Choroid plexus epithelial cell (primary cell): ENCODE measurements at regions not wholly inside any gene's neighbourhood (a gene's known extent, or its start where the extent isn't known, plus 50 kb on each side); places are given as distances from the start of the nearest gene placed in this dataset.

Experiments
- DNase-seq: peaks from one replicate; pipeline ENCODE4 v3.0.0-alpha.2; 2010; ENCODE audit warnings: low read depth
- H3K4me3 ChIP-seq: 2 replicates; pipeline ENCODE4 v1.5.1; 2011; ENCODE audit warnings: low read depth, mild to moderate bottlenecking, control low read depth, low read length, moderate library complexity
- TF ChIP-seq, protein P1 (sequence below): conservative IDR thresholded peaks from 2 replicates; pipeline ENCODE4 v1.5.1; 2011; ENCODE audit warnings: low read depth, mild to moderate bottlenecking, control low read depth, inconsistent platforms, low read length, moderate library complexity

DNA sequence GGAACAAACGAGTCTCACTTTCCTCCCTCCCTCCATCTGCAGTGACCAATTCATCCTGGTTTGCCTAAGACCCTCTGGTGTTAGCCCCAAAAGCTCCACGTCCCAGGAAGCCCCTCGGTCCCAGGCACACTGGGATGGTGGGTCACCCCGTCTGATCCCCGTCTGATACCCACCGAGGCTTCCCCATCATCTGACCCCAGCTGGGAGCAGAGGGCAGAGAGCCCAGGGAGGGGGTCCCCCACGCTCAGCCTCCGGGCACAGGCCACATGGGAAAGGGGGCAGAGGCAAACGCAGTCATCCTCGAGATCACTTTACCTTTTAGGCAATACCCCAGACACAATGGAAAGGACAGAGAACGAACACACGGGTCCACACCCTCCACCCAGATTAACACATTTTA lies 291.6 kb upstream of the PPP2R2D start:
- H3K4me3 ChIP-seq: no peak overlapping the region
- TF ChIP-seq, protein P1, sequence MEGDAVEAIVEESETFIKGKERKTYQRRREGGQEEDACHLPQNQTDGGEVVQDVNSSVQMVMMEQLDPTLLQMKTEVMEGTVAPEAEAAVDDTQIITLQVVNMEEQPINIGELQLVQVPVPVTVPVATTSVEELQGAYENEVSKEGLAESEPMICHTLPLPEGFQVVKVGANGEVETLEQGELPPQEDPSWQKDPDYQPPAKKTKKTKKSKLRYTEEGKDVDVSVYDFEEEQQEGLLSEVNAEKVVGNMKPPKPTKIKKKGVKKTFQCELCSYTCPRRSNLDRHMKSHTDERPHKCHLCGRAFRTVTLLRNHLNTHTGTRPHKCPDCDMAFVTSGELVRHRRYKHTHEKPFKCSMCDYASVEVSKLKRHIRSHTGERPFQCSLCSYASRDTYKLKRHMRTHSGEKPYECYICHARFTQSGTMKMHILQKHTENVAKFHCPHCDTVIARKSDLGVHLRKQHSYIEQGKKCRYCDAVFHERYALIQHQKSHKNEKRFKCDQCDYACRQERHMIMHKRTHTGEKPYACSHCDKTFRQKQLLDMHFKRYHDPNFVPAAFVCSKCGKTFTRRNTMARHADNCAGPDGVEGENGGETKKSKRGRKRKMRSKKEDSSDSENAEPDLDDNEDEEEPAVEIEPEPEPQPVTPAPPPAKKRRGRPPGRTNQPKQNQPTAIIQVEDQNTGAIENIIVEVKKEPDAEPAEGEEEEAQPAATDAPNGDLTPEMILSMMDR: no peak
- no peak for DNase-seq

DNA sequence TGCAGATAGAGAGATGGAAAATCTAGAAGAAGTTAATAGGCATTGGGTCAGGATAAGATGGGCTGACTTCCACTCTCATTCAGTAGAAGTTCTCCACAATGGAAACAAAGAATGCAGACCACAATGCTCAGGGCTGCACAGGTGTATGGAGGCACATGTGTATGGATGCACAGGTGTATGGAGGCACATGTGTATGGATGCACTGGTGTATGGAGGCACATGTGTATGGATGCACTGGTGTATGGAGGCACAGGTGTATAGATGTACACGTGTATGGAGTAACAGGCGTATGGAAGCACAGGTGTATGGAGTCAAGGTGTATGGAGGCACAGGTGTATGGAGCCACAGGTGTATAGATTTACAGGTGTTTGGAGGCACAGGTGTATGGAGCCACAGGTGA lies 285.7 kb upstream of the PPP2R2D start:
- TF ChIP-seq, protein P1: no peak
- DNase-seq: no peak
- H3K4me3 ChIP-seq: no peak overlapping the region

DNA sequence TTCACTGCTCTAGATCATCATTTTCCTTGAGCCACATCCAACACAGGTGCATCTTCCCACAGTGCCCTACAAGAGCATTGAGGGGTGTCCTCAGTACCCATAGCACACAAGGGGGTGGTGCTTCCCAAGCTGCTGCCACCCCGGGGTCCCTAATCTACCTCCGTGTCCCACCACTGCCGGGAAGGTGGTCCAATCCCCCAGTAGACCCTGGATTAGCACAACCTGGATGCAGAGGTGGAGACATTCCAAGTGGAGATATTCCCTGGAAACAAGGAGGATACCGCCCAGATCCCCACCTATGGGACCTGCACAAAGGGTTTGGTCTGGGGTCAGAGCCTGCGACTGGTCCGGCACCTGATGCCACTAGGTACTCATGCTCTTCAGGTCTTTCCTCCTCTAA lies 284.8 kb upstream of the PPP2R2D start:
- no peak for DNase-seq
- TF ChIP-seq, protein P1: no peak

DNA sequence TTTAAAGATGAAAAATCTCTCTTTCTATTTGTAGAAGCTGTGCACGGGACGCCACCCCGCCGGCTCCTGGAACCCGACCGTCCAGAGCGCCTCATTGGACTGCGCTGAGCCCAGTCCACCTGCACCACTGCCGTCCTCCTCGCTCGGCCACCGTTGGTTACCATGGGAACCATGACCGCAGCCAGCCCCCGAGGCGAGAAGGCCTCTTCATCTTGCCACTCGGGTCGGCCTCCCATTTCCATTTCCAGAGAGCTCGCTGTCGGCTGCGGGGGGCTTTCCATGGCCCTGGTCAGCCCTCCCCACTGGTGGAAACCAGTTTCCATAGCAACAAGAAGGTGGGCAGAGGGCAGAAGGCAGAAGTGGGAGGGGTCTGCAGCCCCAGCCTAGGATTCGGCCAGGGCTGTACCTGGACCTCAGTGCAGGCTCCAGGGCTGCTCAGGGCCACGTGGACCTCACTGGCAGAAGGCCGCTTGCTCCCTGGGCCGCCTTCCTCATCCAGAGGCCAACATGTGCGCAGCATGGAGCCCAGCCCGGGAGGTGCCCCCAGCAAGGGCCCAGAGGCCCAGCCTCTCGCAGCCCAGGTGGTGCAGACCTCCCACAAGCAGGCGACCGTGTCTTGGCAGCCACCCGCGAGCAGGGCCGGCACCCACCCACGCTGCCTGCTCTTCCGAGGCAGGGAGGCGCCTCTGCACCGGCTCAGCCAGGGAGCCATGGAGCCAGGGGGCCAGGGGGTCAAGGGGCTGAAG lies 283.5 kb upstream of the PPP2R2D start:
- DNase-seq: no peak
- H3K4me3 ChIP-seq: no peak overlapping the region
- TF ChIP-seq, protein P1: no peak

More for the DNA sequence above, 284.8 kb upstream of the PPP2R2D start:
- H3K4me3 ChIP-seq: no peak overlapping the region

DNA sequence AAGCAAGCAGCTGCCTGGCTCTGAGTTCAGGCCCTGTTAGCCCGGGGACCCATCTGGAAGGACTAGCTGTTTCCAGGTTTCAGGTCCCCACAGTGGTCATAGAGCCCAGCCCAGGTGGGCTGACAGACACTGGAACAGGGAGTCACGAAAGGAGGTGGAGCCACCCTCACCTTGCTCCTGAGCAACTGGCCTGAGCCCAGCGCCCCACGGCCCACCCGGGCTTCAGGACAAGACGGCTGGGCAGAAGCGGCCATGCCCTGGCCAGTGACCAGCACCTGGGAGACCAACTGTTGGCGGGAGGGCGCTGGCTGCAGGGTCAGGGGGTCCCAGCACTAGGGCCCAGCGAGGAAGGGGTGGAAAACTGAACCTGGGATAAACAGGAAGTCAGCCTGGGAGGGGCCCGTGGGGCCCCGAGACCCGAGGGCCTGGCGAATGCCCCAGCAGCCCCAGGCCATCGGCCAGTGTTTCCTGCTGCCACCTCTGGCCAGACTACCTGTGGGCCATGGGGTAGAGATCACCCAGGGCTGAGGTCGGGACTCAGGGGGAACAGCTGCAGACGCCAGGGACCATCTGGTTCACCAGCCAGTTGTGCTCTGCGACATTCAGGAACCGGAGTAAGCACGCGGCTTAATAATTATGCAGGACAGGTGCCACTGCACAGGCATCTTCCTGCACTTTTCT lies 282.1 kb upstream of the PPP2R2D start:
- TF ChIP-seq, protein P1: no peak
- no peak overlapping the region for H3K4me3 ChIP-seq
- no peak for DNase-seq

DNA sequence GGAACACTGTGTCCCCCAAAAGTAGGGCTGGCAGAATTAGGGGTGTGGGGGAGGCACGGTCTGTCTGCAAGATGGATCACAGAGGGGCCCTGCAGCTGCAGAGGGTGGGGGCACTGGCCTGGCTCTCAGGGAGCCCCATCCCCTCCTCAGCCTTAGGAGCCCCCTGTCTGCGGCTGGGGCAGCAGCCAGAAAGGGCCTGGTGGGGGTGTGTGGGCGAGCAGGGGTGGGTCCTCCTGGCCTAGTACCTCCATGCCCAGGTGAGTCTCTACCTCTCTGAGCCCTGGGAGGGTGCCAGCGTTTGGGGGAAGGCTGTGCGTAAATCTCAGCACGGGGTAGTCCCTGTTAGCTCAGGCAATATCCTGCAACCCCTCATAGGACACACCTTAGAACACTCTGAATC lies 280.5 kb upstream of the PPP2R2D start:
- TF ChIP-seq, protein P1: no peak

DNA sequence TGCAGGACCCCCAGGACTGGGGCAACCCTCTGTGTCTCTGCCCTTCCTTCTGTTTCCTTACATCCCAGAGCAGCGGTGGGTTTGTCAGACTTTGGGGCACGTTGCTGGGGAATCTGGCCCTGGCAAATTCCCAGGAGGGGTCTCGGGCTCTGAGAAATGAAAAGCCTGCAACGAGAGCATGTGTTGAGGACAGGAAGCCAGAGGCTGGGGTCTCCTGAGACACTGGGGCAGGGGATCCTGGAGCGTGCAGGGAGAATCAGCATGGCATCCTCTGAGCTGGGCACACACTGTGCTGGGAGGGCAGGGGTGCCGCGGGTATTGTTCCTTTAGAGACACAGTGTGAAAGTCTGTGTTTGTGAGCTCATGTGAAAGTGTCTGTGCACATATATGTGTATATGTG lies 279.9 kb upstream of the PPP2R2D start:
- H3K4me3 ChIP-seq: no peak overlapping the region

More for the DNA sequence above, 280.5 kb upstream of the PPP2R2D start:
- H3K4me3 ChIP-seq: no peak overlapping the region
- DNase-seq: no peak

More for the DNA sequence above, 279.9 kb upstream of the PPP2R2D start:
- TF ChIP-seq, protein P1: no peak
- no peak for DNase-seq
